Hepatocyte (in vitro differentiated cells): ENCODE measurements at regions not wholly inside any gene's neighbourhood (a gene's known extent, or its start where the extent isn't known, plus 50 kb on each side); places are given as distances from the start of the nearest gene placed in this dataset.

Source experiments
- DNase-seq: peaks from one replicate; pipeline ENCODE4 v3.0.0-alpha.2; 2016; ENCODE audit warnings: low spot score
- H2AFZ ChIP-seq: fragments of 200-600 bp; sonication (generic); 2 replicates; pipeline ENCODE4 v1.6.0; 2016; ENCODE audit warnings: antibody characterized with exemption, mild to moderate bottlenecking
- H3K27ac ChIP-seq: fragments of 200-600 bp; sonication (generic); 2 replicates; pipeline ENCODE4 v1.5.1; 2016; ENCODE audit warnings: mild to moderate bottlenecking
- H3K27me3 ChIP-seq: fragments of 200-600 bp; sonication (generic); 2 replicates; pipeline ENCODE4 v1.6.1; 2016
- H3K36me3 ChIP-seq: fragments of 200-600 bp; sonication (generic); replicated peaks from 2 replicates; pipeline ENCODE4 v1.5.1; 2016; ENCODE audit warnings: low read depth; ENCODE audit not compliant: insufficient read depth
- H3K4me1 ChIP-seq: fragments of 200-600 bp; sonication (generic); 2 replicates; pipeline ENCODE4 v1.5.1; 2016; ENCODE audit warnings: mild to moderate bottlenecking, moderate library complexity; ENCODE audit not compliant: insufficient read depth
- H3K4me2 ChIP-seq: fragments of 200-600 bp; sonication (generic); 2 replicates; pipeline ENCODE4 v1.6.0; 2016
- H3K4me3 ChIP-seq: fragments of 200-600 bp; sonication (generic); 2 replicates; pipeline ENCODE4 v1.5.1; 2016; ENCODE audit warnings: mild to moderate bottlenecking
- H3K79me2 ChIP-seq: fragments of 200-600 bp; sonication (generic); 2 replicates; pipeline ENCODE4 v1.6.0; 2017; ENCODE audit warnings: mild to moderate bottlenecking
- H3K9me2 ChIP-seq: fragments of 200-600 bp; sonication (generic); replicated peaks from 2 replicates; pipeline ENCODE4 v1.6.0; 2017; ENCODE audit warnings: mild to moderate bottlenecking; ENCODE audit not compliant: insufficient read depth
- H3K9me3 ChIP-seq: fragments of 200-600 bp; sonication (generic); 2 replicates; pipeline ENCODE4 v1.5.1; 2016; ENCODE audit warnings: low read depth, mild to moderate bottlenecking
- H4K20me1 ChIP-seq: fragments of 200-600 bp; sonication (generic); 2 replicates; pipeline ENCODE4 v1.6.0; 2016; ENCODE audit warnings: mild to moderate bottlenecking; ENCODE audit not compliant: insufficient read depth, poor library complexity, severe bottlenecking
- EZH2 ChIP-seq: fragments of 200-600 bp; sonication (generic); IDR thresholded peaks from 2 replicates; pipeline ENCODE4 v1.6.1; 2016; ENCODE audit warnings: antibody characterized with exemption, mild to moderate bottlenecking, borderline replicate concordance
- EZH2phosphoT487 ChIP-seq: fragments of 200-600 bp; sonication (generic); IDR thresholded peaks from one replicate; pipeline ENCODE4 v1.6.1; 2018; ENCODE audit warnings: antibody characterized with exemption, mild to moderate bottlenecking, low read depth, moderate library complexity; ENCODE audit not compliant: unreplicated experiment, severe bottlenecking
- WGBS: methylation state at CpG from one replicate; pipeline ENCODE4 v1.1.6; 2016; ENCODE audit warnings: low lambda C conversion rate; ENCODE audit errors: missing lambda C conversion rate; 5-methylcytosine and 5-hydroxymethylcytosine counted together
- TF ChIP-seq, protein P1 (sequence below): fragments of 200-600 bp; sonication (generic); IDR thresholded peaks from 2 replicates; pipeline ENCODE4 v1.5.1; 2016; ENCODE audit warnings: antibody characterized with exemption, mild to moderate bottlenecking; ENCODE audit not compliant: poor library complexity

DNA sequence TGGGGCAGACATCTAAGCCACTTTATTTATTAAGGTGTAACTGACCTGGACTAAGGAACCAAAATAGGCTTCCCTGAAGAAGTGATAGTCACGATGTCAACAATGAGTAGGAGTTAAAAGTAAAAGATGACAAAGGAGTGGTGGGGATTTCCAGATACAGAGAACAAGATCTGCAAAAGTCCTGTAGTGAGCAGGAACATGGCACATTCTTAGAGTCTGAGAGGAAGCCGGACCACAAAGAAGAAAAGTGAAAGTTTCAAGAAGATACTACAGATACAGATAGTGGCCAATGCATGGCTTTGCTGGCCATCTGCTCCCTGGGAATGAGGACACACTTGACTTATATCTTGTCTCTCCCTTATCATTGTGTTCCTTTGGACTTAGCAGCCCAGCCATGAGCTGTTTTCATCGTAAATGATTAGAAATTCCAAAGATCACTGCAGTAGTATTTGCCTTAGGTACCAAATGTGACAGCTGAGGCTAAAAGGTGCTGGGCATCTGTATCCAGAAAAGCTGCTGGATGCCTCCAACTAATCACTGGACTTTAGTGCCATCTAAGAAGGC is 302.4 kb upstream of the NR5A2 start:
- H3K4me1 ChIP-seq = no peaks in the 10 kb centered on the region
- H3K27ac ChIP-seq = no peak overlapping the region
- no peaks in the 10 kb centered on the region for H4K20me1 ChIP-seq
- TF ChIP-seq EZH2phosphoT487 (no peak), EZH2 (no peak)
- TF ChIP-seq, protein P1, sequence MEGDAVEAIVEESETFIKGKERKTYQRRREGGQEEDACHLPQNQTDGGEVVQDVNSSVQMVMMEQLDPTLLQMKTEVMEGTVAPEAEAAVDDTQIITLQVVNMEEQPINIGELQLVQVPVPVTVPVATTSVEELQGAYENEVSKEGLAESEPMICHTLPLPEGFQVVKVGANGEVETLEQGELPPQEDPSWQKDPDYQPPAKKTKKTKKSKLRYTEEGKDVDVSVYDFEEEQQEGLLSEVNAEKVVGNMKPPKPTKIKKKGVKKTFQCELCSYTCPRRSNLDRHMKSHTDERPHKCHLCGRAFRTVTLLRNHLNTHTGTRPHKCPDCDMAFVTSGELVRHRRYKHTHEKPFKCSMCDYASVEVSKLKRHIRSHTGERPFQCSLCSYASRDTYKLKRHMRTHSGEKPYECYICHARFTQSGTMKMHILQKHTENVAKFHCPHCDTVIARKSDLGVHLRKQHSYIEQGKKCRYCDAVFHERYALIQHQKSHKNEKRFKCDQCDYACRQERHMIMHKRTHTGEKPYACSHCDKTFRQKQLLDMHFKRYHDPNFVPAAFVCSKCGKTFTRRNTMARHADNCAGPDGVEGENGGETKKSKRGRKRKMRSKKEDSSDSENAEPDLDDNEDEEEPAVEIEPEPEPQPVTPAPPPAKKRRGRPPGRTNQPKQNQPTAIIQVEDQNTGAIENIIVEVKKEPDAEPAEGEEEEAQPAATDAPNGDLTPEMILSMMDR = no peak
- H3K4me3 ChIP-seq = no peak overlapping the region
- no peak overlapping the region for H2AFZ ChIP-seq
- no peak overlapping the region for H3K4me2 ChIP-seq
- DNase-seq = peak; percentile 11
- no peaks in the 10 kb centered on the region for H3K9me3 ChIP-seq
- 73% methylated on average over 3 of the region's 3 CpGs for WGBS
- no peaks in the 10 kb centered on the region for H3K27me3 ChIP-seq
- no peaks in the 10 kb centered on the region for H3K36me3 ChIP-seq
- H3K9me2 ChIP-seq = no peaks in the 10 kb centered on the region
- no peaks in the 10 kb centered on the region for H3K79me2 ChIP-seq

DNA sequence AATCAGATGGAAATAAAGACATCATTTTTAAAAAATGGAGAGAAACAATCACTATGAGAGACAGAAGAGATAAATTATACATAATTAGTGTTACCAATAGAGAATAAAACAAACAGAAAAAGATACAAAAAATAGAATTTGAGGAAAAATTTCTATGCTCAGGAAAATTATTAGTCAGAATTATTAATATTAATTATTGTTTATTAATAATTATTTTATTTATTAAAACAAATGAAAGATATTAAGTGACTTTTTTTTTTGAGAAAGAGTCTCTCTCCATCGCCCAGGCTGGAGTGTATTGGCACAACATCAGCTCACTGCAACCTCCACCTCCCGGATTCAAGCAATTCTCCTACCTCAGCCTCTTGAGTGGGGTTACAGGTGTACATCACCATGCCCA is 299.8 kb upstream of the NR5A2 start:
- TF ChIP-seq, protein P1 = no peak
- no peak for TF ChIP-seq EZH2
- TF ChIP-seq EZH2phosphoT487 = no peak
- WGBS = 94% methylated on average over 2 of the region's 2 CpGs
- Histone ChIP-seq H3K27ac (no peak overlapping the region), H3K9me3 (no peaks in the 10 kb centered on the region), H4K20me1 (no peaks in the 10 kb centered on the region), H2AFZ (no peak overlapping the region), H3K36me3 (no peaks in the 10 kb centered on the region), H3K4me1 (no peaks in the 10 kb centered on the region), H3K9me2 (no peaks in the 10 kb centered on the region), H3K79me2 (no peaks in the 10 kb centered on the region), H3K4me2 (no peak overlapping the region), H3K27me3 (no peaks in the 10 kb centered on the region), H3K4me3 (no peak overlapping the region)
- DNase-seq = no peak

DNA sequence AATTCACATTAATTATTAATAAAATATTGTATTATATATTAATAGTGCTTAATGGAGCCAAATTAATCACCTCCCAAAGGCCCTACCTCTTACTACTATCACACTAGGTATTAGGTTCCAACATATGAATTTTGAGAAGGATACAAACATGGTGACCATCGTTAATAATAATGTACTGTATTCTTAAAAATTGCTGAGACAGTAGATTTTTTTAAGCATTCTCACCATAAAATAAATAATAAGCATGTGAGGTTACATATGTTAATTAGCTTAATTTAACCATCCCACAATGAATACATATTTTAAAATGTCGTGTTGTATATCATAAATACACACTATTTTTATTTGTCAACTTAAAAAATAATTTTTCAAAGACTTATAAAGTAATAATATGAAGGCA is 299.2 kb upstream of the NR5A2 start:
- Histone ChIP-seq H3K27ac (no peak overlapping the region), H3K9me3 (no peaks in the 10 kb centered on the region), H3K79me2 (no peaks in the 10 kb centered on the region), H3K9me2 (no peaks in the 10 kb centered on the region), H3K36me3 (no peaks in the 10 kb centered on the region), H2AFZ (no peak overlapping the region), H3K4me2 (no peak overlapping the region), H3K4me3 (no peak overlapping the region), H3K4me1 (no peaks in the 10 kb centered on the region), H4K20me1 (no peaks in the 10 kb centered on the region), H3K27me3 (no peaks in the 10 kb centered on the region)
- TF ChIP-seq EZH2 = no peak
- TF ChIP-seq, protein P1 = no peak
- no peak for TF ChIP-seq EZH2phosphoT487
- 90% methylated on average over 2 of the region's 2 CpGs for WGBS
- no peak for DNase-seq

DNA sequence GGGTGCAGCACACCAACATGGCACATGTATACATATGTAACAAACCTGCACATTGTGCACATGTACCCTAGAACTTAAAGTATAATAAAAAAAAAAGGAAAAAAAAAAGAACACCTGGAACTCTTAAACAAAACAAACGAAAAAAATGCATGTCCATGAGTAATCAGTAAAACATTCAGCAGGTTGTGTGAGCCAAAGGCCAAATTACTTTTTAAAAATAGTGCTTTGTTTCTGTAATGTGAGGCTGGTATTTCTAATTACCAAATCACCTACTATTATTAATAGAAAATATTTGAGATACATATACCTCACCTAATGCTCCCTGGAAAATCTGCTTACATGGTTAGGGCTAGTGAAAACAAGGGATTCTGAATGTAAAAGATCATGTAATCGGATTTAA is 294.4 kb upstream of the NR5A2 start:
- Histone ChIP-seq H3K4me3 (no peak overlapping the region), H3K36me3 (no peaks in the 10 kb centered on the region), H3K79me2 (no peaks in the 10 kb centered on the region), H2AFZ (no peak overlapping the region), H3K9me3 (no peaks in the 10 kb centered on the region), H3K4me2 (no peak overlapping the region), H3K27ac (no peak overlapping the region), H3K27me3 (no peaks in the 10 kb centered on the region), H3K9me2 (no peaks in the 10 kb centered on the region), H4K20me1 (no peaks in the 10 kb centered on the region), H3K4me1 (no peaks in the 10 kb centered on the region)
- TF ChIP-seq EZH2phosphoT487 = no peak
- no peak for TF ChIP-seq EZH2
- TF ChIP-seq, protein P1 = no peak
- 63% methylated on average over 2 of the region's 2 CpGs for WGBS
- DNase-seq = no peak
